IPS-18c (cell line): ENCODE measurements at regions not wholly inside any gene's neighbourhood (a gene's known extent, or its start where the extent isn't known, plus 50 kb on each side); places are given as distances from the start of the nearest gene placed in this dataset.
"Not testable (repeated sequence)": the region's sequence is repeated elsewhere in the genome, so short reads cannot be mapped to it uniquely, and the experiment has no call there.

Source experiments
- H3K4me3 ChIP-seq: 2 replicates; pipeline ENCODE4 v1.7.0; 2013; ENCODE audit warnings: low read depth, mild to moderate bottlenecking, low read length, moderate library complexity; ENCODE audit not compliant: insufficient read depth
- H3K9me3 ChIP-seq: one replicate; pipeline ENCODE4 v1.6.1; 2013; ENCODE audit warnings: mild to moderate bottlenecking, low read length, moderate library complexity; ENCODE audit not compliant: control insufficient read depth, insufficient read depth

- Histone ChIP-seq H3K9me3 (no peaks in the 10 kb centered on the region), H3K4me3 (no peak overlapping the region)
These were observed 184.2 kb upstream of the MAN1A1 start for GRCh38 chr6:119533603-119534279.

- no peak overlapping the region for H3K4me3 ChIP-seq
- no peaks in the 10 kb centered on the region for H3K9me3 ChIP-seq
These were observed 177.6 kb upstream of the MAN1A1 start for GRCh38 chr6:119527231-119527578.

GRCh38 chr6:119526561-119527230 lies 177.1 kb upstream of the MAN1A1 start:
- no peak overlapping the region for H3K4me3 ChIP-seq
- no peaks in the 10 kb centered on the region for H3K9me3 ChIP-seq

- no peaks in the 10 kb centered on the region for H3K9me3 ChIP-seq
- no peak overlapping the region for H3K4me3 ChIP-seq
These were observed 174.8 kb upstream of the MAN1A1 start for GRCh38 chr6:119524410-119524809.

GRCh38 chr6:119523556-119523955 lies 174.0 kb upstream of the MAN1A1 start:
- Histone ChIP-seq H3K4me3 (no peak overlapping the region), H3K9me3 (no peaks in the 10 kb centered on the region)

- no peak overlapping the region for H3K4me3 ChIP-seq
- H3K9me3 ChIP-seq: no peaks in the 10 kb centered on the region
These were observed 171.7 kb upstream of the MAN1A1 start for GRCh38 chr6:119521251-119521650.

GRCh38 chr6:119517428-119517827 lies 167.9 kb upstream of the MAN1A1 start:
- no peak overlapping the region for H3K4me3 ChIP-seq

GRCh38 chr6:119514345-119514744 lies 164.8 kb upstream of the MAN1A1 start:
- no peak overlapping the region for H3K4me3 ChIP-seq
- no peaks in the 10 kb centered on the region for H3K9me3 ChIP-seq

More at GRCh38 chr6:119517428-119517827, 167.9 kb upstream of the MAN1A1 start:
- no peaks in the 10 kb centered on the region for H3K9me3 ChIP-seq

GRCh38 chr6:119511024-119511423 lies 161.5 kb upstream of the MAN1A1 start:
- Histone ChIP-seq H3K9me3 (no peaks in the 10 kb centered on the region), H3K4me3 (no peak overlapping the region)

- Histone ChIP-seq H3K4me3 (no peak overlapping the region), H3K9me3 (no peaks in the 10 kb centered on the region)
These were observed 160.7 kb upstream of the MAN1A1 start for GRCh38 chr6:119510246-119510645.

GRCh38 chr6:119506631-119507174 lies 157.1 kb upstream of the MAN1A1 start:
- no peaks in the 10 kb centered on the region for H3K9me3 ChIP-seq
- no peak overlapping the region for H3K4me3 ChIP-seq

- Histone ChIP-seq H3K4me3 (no peak overlapping the region), H3K9me3 (no peaks in the 10 kb centered on the region)
These were observed 152.4 kb upstream of the MAN1A1 start for GRCh38 chr6:119501798-119502483.

- Histone ChIP-seq H3K4me3 (no peak overlapping the region), H3K9me3 (no peaks in the 10 kb centered on the region)
These were observed 150.2 kb upstream of the MAN1A1 start for GRCh38 chr6:119499797-119500196.

- H3K4me3 ChIP-seq: no peak overlapping the region
These were observed 148.6 kb upstream of the MAN1A1 start for GRCh38 chr6:119497988-119498727.

GRCh38 chr6:119495230-119495683 lies 145.7 kb upstream of the MAN1A1 start:
- H3K9me3 ChIP-seq: no peaks in the 10 kb centered on the region
- H3K4me3 ChIP-seq: no peak overlapping the region

More at GRCh38 chr6:119497988-119498727, 148.6 kb upstream of the MAN1A1 start:
- H3K9me3 ChIP-seq: no peaks in the 10 kb centered on the region

GRCh38 chr6:119493980-119494379 lies 144.4 kb upstream of the MAN1A1 start:
- H3K9me3 ChIP-seq: no peaks in the 10 kb centered on the region
- H3K4me3 ChIP-seq: no peak overlapping the region

GRCh38 chr6:119491112-119491511 lies 141.6 kb upstream of the MAN1A1 start:
- not testable (repeated sequence) for H3K4me3 ChIP-seq, H3K9me3 ChIP-seq
